Fibroblast of skin of right quadriceps (primary cell): ENCODE measurements at regions not wholly inside any gene's neighbourhood (a gene's known extent, or its start where the extent isn't known, plus 50 kb on each side); places are given as distances from the start of the nearest gene placed in this dataset.
"Not testable (repeated sequence)": the region's sequence is repeated elsewhere in the genome, so short reads cannot be mapped to it uniquely, and the experiment has no call there.

Experiments used
- DNase-seq: peaks from one replicate; pipeline ENCODE4 v3.0.0-alpha.2; 2013

- no peak for DNase-seq
Measured at GRCh38 chr10:8640301-8640700, 585.8 kb downstream of the GATA3 start.

DNA sequence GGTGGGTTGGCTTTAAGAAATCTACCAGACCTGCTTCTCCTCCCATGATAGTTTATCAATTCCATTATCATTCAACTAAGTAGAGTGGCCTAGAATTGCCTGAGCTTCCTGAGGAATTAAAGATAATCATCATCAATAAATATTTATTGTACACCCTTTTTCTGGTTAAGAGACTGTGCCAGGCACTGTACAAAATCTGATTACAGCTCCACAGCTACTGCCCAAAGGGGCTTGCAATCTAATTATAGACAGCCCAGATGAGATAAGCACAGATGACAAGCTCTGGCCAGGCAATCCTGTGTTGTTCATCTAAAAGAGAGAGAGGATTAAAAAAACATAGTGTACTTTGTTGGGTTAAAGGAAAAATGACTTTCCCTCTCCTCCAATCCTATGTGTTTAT, 586.4 kb downstream of the GATA3 start:
- DNase-seq = no peak

DNA sequence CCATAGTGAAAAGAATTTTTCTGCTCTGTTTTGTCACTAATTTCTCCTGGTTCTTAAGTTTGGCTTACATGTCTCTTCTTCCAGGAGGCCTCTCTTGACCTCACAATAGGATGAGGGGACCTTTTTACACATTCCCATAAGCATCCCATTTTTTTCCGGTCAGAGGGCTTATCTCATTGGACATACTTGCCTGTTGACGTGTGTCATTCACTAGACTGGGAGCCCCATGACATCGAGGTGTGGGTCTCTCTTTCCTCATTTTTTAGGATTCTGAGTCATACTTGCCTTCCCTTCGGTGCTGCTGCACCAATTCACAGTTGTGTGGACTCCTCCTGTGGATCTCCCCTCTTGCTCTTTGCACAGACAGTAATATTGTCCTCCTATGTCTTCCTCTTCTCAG, 601.8 kb downstream of the GATA3 start:
- DNase-seq = no peak

DNA sequence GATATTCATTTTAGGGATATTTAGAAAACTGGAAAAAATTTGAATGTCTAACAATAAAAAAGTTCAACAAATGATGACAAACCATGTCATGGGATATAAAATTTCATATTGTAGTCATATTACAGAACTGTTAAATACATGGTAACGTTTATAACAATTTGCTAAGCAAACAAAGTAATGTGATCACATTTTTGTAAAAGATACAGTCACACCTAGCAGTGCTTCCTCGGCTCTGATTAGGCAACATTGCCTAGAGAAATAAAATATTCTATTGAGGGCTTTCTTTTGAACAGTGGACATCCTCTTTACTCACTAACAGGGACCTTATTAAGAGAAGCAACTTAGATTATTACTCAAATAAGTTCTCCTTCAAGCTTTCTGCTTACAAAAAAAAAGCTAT, 605.5 kb downstream of the GATA3 start:
- DNase-seq = no peak

GRCh38 chr10:8661886-8662285, 607.4 kb downstream of the GATA3 start:
- DNase-seq = no peak

DNA sequence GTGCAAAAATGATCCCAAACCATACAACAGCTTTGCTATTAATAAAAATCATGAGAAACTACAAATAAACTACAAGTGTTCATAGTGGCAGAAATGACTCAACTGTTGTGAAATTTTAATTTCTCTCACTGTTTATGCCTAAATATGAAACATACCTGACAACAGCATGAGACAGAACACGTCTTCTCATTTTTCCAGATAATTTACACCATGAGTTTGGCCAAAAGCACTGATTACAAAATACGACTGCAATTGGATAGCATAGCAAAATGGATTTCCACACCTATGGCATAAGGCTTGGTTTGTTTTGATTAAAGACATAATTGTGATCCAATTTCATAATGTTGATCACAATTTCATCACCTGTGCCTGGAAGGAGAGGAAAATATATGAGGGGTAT, 608.6 kb downstream of the GATA3 start:
- no peak for DNase-seq

DNA sequence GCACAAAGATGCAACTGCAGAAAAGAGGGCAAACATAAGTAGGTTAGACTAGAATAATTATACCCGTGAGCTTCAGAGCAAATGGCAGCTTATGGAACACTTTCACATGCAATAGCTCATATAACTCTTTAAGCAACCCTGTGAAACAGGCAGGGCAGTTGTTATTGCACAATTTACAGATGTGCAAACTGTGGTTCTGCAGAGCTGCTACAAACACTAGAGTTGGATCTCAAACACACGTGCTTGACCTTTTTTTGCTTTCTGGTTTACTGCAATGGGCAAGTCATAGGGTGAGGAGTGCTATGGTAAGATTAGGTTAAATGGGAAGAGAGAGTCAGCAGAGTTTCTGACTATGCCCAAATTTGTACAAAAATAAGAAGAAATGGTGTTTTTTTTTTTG, 610.8 kb downstream of the GATA3 start:
- no peak for DNase-seq

GRCh38 chr10:8670461-8670860, 616.0 kb downstream of the GATA3 start:
- no peak for DNase-seq

DNA sequence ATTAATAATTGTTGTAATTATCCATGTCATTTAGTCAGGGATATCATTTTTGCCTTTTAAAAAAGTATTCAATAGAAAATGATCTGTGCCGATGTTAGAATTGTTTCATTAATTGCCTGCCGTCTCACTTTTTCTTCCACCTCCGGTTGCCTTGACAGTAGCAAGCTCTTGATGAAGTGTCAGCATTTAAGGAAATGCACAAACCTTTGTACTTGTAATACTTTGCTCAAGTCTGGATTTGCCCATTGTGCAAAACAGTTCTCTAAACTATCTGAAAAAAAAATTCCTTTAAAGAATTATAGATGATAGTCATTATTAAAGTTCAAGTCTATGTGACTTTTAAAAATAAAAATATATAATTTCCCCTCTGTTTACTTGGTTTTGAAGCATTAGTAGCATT, 619.7 kb downstream of the GATA3 start:
- DNase-seq = no peak

GRCh38 chr10:8677642-8678041, 623.2 kb downstream of the GATA3 start:
- DNase-seq = no peak

GRCh38 chr10:8684916-8685315, 630.4 kb downstream of the GATA3 start:
- DNase-seq = not testable (repeated sequence)

DNA sequence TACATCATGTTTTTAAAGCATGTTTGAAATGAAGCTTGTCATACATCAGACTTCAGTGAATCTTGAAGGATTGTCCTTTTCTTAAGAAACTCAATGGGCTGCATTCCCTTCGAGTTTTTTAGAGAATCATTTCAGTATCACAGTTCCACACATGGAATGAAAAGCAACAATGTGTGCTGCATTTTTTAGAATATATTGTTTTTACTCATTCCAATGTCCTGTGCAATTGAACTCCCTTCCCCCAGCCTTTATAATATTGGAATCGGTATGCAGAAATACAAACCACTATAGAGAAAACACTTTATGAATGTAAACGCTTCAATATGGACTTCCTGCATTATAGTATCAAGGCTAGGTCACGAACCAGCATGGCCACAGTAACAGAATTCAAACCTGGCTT, 634.4 kb downstream of the GATA3 start:
- no peak for DNase-seq

DNA sequence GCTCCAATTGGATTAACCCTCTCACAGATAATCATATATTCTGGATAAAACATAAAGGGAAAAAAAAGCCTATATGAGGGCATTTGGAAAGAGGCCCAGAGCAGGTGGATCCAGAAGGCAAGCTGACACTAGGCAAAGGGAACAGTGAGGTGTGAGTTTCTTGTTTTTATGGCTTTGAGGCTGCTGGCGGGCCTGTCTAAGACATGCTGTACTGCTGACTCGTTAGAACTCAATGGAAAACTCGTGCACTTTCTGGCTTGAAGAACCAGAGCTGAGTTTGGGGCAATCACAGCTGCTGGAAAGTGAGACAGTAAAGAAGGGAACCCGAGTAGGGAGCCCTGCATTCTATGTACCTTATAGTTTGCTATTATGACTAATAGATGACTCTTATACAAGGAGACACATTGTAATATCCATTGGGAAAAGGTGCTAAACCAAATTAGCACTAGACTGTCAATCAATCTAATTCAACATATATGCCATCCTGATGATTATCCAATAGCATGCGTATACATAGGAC, 637.1 kb downstream of the GATA3 start:
- no peak for DNase-seq

GRCh38 chr10:8693635-8694034, 639.1 kb downstream of the GATA3 start:
- not testable (repeated sequence) for DNase-seq

GRCh38 chr10:8696746-8697145, 642.3 kb downstream of the GATA3 start:
- DNase-seq = no peak

DNA sequence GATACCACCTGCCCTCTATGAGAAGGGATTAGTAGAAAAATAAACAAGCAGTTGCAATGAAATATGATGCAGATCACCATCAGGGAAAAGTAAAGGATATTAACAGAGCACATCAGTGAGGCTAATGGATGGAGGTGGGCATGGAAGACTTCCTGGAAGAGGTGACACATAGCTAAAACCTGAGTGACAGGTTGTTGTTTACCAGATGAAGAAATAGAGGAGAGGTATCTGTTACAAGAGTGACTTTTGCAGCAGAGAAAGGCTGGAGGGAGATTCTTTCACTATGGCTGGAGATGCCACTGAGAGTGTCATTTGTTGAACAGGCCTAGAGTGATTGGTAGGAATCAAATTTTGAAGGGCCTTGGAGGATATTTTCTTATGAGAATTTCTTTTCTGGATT, 646.2 kb downstream of the GATA3 start:
- no peak for DNase-seq

DNA sequence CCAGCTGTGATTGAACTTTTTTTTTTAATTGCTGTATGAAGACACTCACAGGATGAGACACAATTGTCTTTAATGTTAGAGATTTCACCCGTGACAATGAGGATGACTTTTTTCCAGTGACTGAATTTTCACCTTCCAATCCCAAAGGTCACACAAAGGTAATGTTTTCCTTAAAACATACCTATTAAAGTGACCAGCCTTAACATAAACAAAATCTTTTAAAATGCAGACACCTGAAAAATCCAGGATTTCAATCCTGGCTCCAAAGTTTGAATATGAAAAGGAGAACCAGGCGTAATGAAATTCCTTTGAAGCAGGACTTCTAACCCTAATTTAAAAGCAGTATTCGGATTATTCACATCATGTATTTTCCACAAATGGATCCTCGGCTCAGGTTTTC, 647.7 kb downstream of the GATA3 start:
- no peak for DNase-seq

GRCh38 chr10:8705415-8705814, 650.9 kb downstream of the GATA3 start:
- DNase-seq = no peak

DNA sequence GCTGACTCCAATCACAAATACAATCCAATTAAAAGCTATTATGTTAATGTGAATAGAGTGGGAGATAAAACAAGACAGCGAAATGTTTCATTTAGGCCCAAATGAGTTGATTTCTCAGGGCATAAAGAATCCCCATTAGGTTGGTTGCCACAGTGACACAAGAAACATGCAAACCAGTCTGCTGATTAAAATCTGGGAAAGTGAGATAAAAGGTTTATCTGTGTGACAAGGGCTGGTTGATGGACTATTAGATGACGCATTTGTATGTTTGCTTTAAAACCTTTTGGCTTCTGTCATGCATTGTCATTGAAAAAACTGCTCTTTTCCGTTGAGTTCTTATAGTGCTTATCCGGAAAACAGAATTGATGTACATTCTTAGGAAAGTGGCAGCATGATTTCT, 658.2 kb downstream of the GATA3 start:
- DNase-seq = no peak

DNA sequence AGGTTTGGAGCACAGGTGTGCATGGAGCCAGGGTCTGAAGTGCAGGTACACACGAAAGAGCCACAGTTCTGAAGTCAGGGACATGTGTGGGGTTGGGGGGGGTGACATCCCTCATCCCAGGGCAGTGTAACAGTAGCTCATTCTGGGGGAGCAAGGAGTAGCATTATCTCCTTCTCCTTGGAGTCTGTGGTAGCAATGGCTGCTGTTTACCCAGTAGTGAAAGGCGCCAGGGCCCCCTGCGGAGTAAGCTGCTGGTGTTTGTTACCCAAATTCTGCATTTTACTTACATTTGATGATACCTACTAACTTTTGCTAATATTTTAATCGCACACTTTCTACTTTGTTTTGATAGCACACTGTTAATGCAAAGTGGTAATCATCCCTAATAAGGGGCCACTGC, 665.5 kb downstream of the GATA3 start:
- DNase-seq = no peak

- DNase-seq = no peak
Measured at GRCh38 chr10:8721650-8722049, 667.2 kb downstream of the GATA3 start.

GRCh38 chr10:8722835-8723234, 668.3 kb downstream of the GATA3 start:
- no peak for DNase-seq

GRCh38 chr10:8725343-8725742, 670.9 kb downstream of the GATA3 start:
- no peak for DNase-seq

- no peak for DNase-seq
Measured at GRCh38 chr10:8726084-8726778, 671.7 kb downstream of the GATA3 start.

DNA sequence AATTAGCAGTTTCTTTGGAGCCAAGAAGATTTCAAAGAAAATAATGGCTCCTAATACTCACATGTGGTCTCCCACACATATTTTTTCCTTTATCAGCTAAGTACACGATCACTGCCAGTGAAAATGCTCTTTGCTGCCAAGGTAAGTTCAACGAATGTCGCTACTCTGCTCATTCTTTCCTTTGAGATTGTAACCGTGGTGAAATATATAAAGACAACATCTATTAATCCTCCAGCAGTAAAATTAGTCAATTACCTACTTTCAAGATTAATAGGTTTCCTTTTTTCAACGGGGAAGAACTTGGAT, 672.2 kb downstream of the GATA3 start:
- no peak for DNase-seq
